DMS114 treated with DMSO at 0.1 percent for 48 hours (cell line): ENCODE measurements at regions not wholly inside any gene's neighbourhood (a gene's known extent, or its start where the extent isn't known, plus 50 kb on each side); places are given as distances from the start of the nearest gene placed in this dataset.
"Not testable (repeated sequence)": the region's sequence is repeated elsewhere in the genome, so short reads cannot be mapped to it uniquely, and the experiment has no call there.

Experiments
- DNase-seq: peaks from one replicate; lab custom pipeline; 2025; ENCODE audit not compliant: unreplicated experiment; lab: John Stamatoyannopoulos, UW

- peak; percentile 54 for DNase-seq
Measured at GRCh38 chr1:185681034-185681633, 53.1 kb upstream of the HMCN1 start.

- no peak for DNase-seq
Measured at GRCh38 chr1:185680453-185680852, 53.7 kb upstream of the HMCN1 start.

GRCh38 chr1:185679220-185679619 lies 55.0 kb upstream of the HMCN1 start:
- DNase-seq = no peak

GRCh38 chr1:185676969-185677368 lies 57.2 kb upstream of the HMCN1 start:
- no peak for DNase-seq

GRCh38 chr1:185674201-185674600 lies 60.0 kb upstream of the HMCN1 start:
- no peak for DNase-seq

- DNase-seq = no peak
Measured at GRCh38 chr1:185672719-185673360, 61.4 kb upstream of the HMCN1 start.

- peak; percentile 12 for DNase-seq
Measured at GRCh38 chr1:185670187-185670627, 64.0 kb upstream of the HMCN1 start.

- no peak for DNase-seq
Measured at GRCh38 chr1:185668013-185668412, 66.2 kb upstream of the HMCN1 start.

- no peak for DNase-seq
Measured at GRCh38 chr1:185666582-185666981, 67.6 kb upstream of the HMCN1 start.

- no peak for DNase-seq
Measured at GRCh38 chr1:185663771-185664296, 70.4 kb upstream of the HMCN1 start.

GRCh38 chr1:185663332-185663731 lies 70.9 kb upstream of the HMCN1 start:
- DNase-seq = no peak

- no peak for DNase-seq
Measured at GRCh38 chr1:185661971-185662370, 72.2 kb upstream of the HMCN1 start.

- no peak for DNase-seq
Measured at GRCh38 chr1:185656663-185657062, 77.5 kb upstream of the HMCN1 start.

GRCh38 chr1:185654952-185655314 lies 79.3 kb upstream of the HMCN1 start:
- DNase-seq = no peak

- DNase-seq = no peak
Measured at GRCh38 chr1:185654199-185654951, 79.8 kb upstream of the HMCN1 start.

GRCh38 chr1:185653615-185654014 lies 80.6 kb upstream of the HMCN1 start:
- no peak for DNase-seq

GRCh38 chr1:185652348-185652747 lies 81.8 kb upstream of the HMCN1 start:
- DNase-seq = no peak

GRCh38 chr1:185650602-185651230 lies 83.5 kb upstream of the HMCN1 start:
- DNase-seq = no peak

- no peak for DNase-seq
Measured at GRCh38 chr1:185648858-185649589, 85.2 kb upstream of the HMCN1 start.

- not testable (repeated sequence) for DNase-seq
Measured at GRCh38 chr1:185647597-185648267, 86.5 kb upstream of the HMCN1 start.
